ENCODE measurements at regions not wholly inside any gene's neighbourhood (a gene's known extent, or its start where the extent isn't known, plus 50 kb on each side); places are given as distances from the start of the nearest gene placed in this dataset.

DNA sequence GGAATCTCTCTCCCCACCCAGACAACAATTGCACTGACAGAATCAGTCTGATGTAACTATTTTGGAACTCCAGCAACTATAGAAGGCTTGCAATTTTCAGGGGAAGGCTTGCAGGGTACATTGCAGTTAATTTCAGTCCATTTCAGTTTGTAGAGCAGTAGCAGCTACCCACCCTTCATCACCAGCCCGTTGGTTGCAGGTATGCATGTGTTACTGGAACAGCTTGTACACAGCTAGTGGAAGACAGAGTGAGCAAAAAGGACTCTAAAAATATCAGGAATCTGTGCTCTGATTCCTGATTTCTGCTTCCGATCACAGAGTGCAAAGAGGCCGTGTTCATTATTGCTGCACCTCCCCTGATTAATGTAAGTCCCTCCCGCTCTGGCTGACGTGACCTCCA lies 449.0 kb downstream of the NPHP4 start:
- Mint-ChIP-seq H3K36me3 (ENCODE audit: low read depth) (no peaks in the 10 kb centered on the region), H3K4me3 (no peak overlapping the region), H3K27me3 (ENCODE audit: low read depth) (peaks cover 24% of the 10 kb centered on the region), H3K4me1 (ENCODE audit: low read depth) (no peaks in the 10 kb centered on the region), H3K9me3 (no peaks in the 10 kb centered on the region), H3K27ac (no peak overlapping the region)

DNA sequence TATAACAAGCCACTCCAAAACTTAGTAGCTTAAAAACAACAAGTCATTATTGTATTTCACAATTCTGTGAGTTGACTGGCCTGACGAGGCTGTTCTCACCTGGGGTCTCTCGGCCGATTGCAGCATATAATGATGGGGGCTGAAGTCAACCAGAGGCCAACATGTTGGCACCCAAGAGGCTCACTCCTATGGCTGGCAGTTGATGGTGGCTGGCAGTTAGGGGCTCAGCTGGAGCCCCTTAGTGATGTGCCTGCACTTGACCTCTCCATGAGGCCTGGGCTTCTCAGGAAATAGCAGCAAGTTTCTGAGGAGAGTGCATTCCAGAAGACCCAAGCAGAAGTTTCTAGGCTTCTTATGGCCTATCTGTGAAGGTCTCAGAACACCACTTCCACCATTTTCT lies 459.4 kb downstream of the NPHP4 start:
- no peak overlapping the region for H3K4me3 Mint-ChIP-seq
- no peak overlapping the region for H3K27ac Mint-ChIP-seq
- H3K36me3 Mint-ChIP-seq (ENCODE audit: low read depth), result no peaks in the 10 kb centered on the region
- no peaks in the 10 kb centered on the region for H3K9me3 Mint-ChIP-seq
- H3K27me3 Mint-ChIP-seq (ENCODE audit: low read depth), result peaks cover 1% of the 10 kb centered on the region
- H3K4me1 Mint-ChIP-seq (ENCODE audit: low read depth), result no peaks in the 10 kb centered on the region

DNA sequence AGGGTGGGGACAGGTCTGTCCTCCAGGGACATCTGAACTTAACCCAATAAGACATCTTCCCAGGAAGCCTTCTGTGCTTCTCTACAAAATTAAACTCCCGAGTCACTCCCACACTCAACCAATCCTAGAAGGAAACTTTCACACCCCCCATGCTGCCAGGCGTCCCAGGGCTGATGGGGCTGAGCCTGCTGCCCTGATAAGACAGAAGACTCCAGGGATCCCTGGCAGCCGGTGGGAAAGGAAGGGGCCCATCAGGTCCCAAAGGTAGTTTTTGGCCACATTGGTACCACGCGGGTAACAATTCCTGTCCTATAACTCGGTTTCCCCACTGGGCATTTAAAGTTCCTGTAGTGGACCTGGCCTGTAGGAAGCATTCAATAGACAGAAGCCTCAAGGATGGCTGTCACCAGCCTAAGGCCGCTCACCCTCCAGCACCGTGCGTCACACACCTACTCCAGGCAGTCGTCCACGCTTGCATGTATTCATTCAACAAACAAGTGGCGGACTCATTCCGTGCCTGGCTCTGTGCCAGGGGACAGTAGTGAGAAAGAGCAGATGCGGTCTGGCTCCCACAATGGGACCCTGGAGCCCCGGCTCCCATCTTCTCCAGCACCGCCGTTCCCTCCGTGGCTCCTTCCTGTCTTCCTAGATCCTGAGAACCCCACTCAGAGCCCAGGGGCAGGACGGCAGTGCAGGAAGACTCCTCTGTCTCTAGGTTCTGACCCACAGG lies 465.2 kb downstream of the NPHP4 start:
- no peaks in the 10 kb centered on the region for H3K4me1 Mint-ChIP-seq (ENCODE audit: low read depth)
- no peak overlapping the region for H3K4me3 Mint-ChIP-seq
- peaks cover 6% of the 10 kb centered on the region for H3K27me3 Mint-ChIP-seq (ENCODE audit: low read depth)
- H3K9me3 Mint-ChIP-seq, result no peaks in the 10 kb centered on the region
- no peak overlapping the region for H3K27ac Mint-ChIP-seq
- H3K36me3 Mint-ChIP-seq (ENCODE audit: low read depth), result no peaks in the 10 kb centered on the region

DNA sequence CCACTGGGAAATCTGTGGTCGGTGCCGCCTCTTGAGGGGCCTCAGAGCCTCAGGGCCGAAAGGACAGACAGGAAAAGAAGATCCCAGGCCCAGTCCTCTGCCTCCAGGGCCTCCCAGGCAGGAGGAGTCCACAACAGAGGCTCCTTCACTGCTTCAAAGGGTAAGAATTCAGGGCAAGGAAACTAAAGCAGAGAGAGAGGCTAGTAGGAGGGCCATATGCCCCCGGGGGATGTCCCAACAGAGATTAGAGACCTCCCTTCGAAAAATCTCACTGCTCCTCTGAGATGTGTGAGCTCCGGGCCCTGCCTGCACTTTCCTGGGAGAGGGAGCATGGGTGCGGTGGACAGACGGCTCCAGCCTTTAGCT lies 465.9 kb downstream of the NPHP4 start:
- H3K4me3 Mint-ChIP-seq, result no peak overlapping the region
- no peaks in the 10 kb centered on the region for H3K4me1 Mint-ChIP-seq (ENCODE audit: low read depth)
- no peak overlapping the region for H3K27ac Mint-ChIP-seq
- no peaks in the 10 kb centered on the region for H3K36me3 Mint-ChIP-seq (ENCODE audit: low read depth)
- peaks cover 10% of the 10 kb centered on the region for H3K27me3 Mint-ChIP-seq (ENCODE audit: low read depth)
- no peaks in the 10 kb centered on the region for H3K9me3 Mint-ChIP-seq

DNA sequence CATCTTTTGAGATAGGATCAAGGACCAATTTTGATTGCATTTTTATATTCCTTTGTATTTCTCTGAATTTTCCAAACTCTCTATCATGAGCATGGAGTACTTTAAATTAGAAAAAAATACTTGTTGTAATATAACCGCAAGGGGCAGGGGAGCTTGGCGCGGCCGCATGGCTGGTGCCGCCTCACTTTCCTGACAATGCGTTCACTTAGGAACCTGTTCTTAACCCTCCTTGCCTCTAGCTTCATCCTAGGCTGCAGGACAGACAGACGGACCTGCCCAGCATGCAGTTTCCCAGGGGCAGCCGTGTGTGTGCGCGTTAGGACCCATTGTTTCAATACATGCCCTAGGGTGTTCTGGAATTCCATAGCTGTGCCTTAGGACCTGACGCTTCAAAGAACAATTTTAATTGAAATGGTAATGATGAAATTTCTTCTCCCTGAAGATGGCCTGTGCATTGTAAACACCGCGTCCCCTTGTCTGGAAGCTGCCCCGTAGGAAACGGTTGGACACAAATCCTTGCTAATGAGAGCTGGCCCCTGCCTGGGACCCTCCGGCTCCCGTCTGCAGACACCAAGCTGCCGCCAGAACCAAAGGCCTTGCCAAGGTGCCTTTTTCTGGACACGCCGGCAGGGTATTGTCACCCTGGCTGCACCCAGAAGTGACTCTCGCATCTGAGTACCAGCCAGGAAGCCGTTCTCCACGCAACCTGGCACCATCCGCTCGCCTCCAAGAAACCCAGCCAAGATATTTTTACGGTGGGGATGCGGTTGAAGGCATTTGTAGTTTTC lies 466.4 kb downstream of the NPHP4 start:
- Mint-ChIP-seq H3K4me3 (no peak overlapping the region), H3K27me3 (ENCODE audit: low read depth) (peaks cover 13% of the 10 kb centered on the region), H3K4me1 (ENCODE audit: low read depth) (no peaks in the 10 kb centered on the region), H3K9me3 (no peaks in the 10 kb centered on the region), H3K36me3 (ENCODE audit: low read depth) (no peaks in the 10 kb centered on the region), H3K27ac (no peak overlapping the region)

DNA sequence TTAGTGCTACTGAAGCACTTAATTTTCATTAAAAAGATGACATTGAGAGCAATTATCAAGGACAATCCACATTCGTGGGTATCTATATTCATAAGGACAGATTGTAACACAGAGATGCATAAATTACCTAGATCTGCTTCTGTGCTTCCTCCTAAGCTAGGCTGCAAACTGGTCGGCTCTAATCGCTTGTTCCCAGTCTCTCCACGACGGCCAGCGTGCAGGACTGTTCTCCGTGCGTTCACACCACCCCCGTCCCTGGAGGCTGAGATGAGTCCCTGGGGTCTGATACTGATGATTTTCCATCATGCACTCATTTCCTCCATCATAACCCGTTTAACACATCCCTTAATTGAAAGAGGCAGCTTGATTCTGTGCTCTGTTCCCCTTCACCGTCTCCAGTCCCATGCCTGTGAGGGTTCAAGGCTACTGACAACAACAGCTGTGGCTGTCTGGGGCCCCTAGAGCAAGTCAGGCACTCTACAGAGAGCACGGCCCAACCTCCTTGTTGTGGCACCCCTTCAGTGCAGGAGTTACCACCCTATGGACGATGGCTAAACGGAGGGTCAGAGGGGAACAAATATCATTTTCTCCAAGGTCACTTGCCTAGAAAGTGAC lies 469.6 kb downstream of the NPHP4 start:
- no peaks in the 10 kb centered on the region for H3K36me3 Mint-ChIP-seq (ENCODE audit: low read depth)
- no peak overlapping the region for H3K27ac Mint-ChIP-seq
- H3K4me3 Mint-ChIP-seq, result no peak overlapping the region
- no peaks in the 10 kb centered on the region for H3K4me1 Mint-ChIP-seq (ENCODE audit: low read depth)
- peaks cover 13% of the 10 kb centered on the region for H3K27me3 Mint-ChIP-seq (ENCODE audit: low read depth)
- H3K9me3 Mint-ChIP-seq, result no peaks in the 10 kb centered on the region

DNA sequence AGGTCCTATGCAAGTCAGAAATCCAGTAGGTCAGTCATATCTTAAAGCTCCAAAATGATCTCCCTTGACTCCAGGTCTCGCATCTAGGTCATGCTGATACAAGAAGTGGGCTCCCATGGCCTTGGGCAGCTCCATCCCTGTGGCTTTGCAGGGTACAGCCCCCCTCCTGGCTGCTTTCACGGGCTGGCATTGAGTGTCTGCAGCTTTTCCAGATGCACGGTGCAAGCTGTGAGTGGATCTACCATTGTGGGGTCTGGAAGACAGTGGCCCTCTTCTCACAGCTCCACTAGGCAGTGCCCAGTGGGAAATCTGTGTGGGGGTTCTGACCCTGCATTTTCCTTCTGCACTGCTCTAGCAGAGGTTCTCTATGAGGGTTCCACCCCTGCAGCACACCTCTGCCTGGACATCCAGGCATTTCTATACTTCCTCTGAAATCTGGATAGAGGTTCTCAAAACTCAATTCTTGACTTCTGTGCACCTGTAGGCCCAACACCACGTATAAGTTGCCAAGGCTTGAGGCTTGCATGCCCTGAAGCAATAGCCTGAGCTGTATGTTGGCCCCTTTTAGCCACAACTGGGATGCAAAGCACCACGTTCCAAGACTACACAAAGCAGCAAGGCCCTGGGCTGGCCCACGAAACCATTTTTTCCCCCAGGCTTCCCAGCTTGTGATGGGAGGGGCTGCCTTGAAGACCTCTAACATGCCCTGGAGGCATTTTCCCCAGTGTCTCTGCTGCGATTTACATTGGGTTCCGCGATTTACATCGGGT lies 472.7 kb downstream of the NPHP4 start:
- H3K4me3 Mint-ChIP-seq, result no peak overlapping the region
- H3K27me3 Mint-ChIP-seq (ENCODE audit: low read depth), result peaks cover 13% of the 10 kb centered on the region
- H3K9me3 Mint-ChIP-seq, result no peaks in the 10 kb centered on the region
- no peak overlapping the region for H3K27ac Mint-ChIP-seq
- H3K4me1 Mint-ChIP-seq (ENCODE audit: low read depth), result no peaks in the 10 kb centered on the region
- H3K36me3 Mint-ChIP-seq (ENCODE audit: low read depth), result no peaks in the 10 kb centered on the region

DNA sequence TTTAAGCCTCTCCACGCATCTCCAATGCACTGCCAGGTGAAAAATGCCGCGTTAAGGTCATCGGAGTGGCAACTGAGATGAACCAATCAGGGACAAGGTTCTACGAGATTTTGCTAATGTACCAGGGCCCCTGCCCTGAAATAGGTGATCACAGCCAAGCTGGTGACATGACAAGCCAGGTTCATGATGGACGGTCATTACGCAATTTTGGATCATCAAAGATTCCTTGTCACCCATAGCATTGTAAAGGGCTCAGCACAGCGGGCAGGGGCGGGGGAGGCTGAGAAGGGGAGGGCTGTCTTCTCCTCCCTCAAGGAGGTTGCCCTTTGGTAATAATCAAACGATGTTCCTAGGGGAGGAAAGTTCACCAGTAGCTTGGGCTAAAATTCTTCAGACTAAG lies 475.5 kb downstream of the NPHP4 start:
- H3K27me3 Mint-ChIP-seq (ENCODE audit: low read depth), result peaks cover 10% of the 10 kb centered on the region
- H3K27ac Mint-ChIP-seq, result no peak overlapping the region
- H3K9me3 Mint-ChIP-seq, result no peaks in the 10 kb centered on the region
- no peaks in the 10 kb centered on the region for H3K36me3 Mint-ChIP-seq (ENCODE audit: low read depth)
- H3K4me1 Mint-ChIP-seq (ENCODE audit: low read depth), result no peaks in the 10 kb centered on the region
- no peak overlapping the region for H3K4me3 Mint-ChIP-seq

DNA sequence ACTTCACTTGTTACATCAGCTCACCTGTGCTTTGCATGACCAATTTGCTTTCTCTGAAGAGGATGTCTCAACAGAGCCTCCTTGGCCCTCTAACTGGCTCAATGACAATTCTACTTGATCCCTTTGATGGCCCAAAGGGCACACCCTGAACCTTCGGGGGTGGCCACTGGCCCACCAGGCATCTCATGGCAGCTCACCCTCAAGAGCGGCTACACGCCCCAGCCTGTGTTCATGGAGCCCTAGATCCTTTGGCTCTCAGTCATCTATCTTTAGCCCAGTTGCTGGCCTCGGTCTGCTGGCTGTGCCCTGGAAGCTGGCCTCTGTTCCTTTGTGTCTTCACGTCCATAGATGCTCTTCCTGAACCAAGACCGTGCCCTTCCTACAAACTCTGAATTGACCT lies 476.7 kb downstream of the NPHP4 start:
- Mint-ChIP-seq H3K27ac (no peak overlapping the region), H3K4me1 (ENCODE audit: low read depth) (no peaks in the 10 kb centered on the region), H3K4me3 (no peak overlapping the region), H3K36me3 (ENCODE audit: low read depth) (no peaks in the 10 kb centered on the region), H3K9me3 (no peaks in the 10 kb centered on the region), H3K27me3 (ENCODE audit: low read depth) (peaks cover 12% of the 10 kb centered on the region)

DNA sequence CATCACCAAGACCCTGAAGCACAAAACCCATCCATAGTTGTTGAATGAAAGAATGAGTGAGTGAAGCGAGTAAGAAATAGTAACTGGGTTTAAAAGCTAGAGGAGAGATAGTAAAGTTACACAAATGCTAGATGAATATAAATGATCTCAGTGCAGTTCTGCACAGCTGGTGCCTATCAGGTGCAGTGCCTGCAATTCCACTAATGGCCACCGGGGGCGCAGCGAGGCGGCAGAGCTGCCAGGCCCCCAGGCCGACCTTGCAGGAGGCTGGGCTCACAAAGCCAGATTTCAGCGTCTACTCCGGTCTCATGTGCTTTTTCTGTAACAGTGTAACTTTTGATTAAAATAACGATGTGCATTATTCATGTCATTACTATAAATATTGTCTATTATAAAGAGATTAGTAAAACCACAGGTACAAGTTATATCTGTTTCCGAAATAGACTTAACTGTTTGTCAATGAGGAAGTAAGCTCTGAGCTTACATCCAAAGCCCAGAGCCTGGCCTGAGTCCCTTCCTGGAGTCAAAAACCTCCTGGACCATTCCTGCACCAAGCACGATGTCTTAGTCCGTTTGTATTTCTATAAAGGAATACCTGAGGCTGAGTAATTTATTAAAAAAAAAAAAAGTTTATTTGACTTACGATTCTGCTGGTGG lies 477.6 kb downstream of the NPHP4 start:
- peaks cover 12% of the 10 kb centered on the region for H3K27me3 Mint-ChIP-seq (ENCODE audit: low read depth)
- H3K36me3 Mint-ChIP-seq (ENCODE audit: low read depth), result no peaks in the 10 kb centered on the region
- H3K27ac Mint-ChIP-seq, result no peak overlapping the region
- no peaks in the 10 kb centered on the region for H3K9me3 Mint-ChIP-seq
- H3K4me3 Mint-ChIP-seq, result no peak overlapping the region
- H3K4me1 Mint-ChIP-seq (ENCODE audit: low read depth), result no peaks in the 10 kb centered on the region

DNA sequence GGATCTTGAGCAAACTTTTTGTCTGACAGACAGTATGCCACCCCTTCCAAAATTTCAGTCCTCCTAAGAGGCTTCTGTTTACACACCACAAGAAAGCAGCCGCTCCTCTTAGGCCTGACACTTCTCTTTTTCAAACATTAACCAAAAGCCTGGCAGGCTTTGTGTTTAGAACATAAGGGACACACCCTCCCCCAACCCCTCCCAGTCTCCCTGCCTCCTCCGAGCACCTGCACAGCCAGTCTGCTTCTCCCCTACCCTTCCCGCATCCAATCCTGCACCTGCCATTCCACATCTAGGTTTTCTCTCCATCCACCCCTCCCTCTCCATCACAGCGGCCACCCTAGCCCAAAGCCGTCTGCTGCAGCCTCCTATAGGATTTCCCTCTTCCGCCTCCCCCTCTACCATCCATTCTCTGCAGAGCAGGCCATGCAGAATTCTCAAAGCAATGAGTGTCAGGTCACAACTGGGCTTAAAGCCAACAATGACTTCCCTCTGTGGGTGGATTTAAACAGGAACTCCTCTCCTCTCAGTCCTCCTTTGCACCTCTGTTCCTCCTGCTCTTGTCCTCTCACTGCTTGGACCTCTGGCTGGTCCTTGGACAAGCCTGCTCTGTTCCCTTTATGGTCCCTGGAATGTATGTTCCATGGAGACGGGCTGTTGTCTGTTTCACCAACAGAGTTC lies 478.2 kb downstream of the NPHP4 start:
- no peaks in the 10 kb centered on the region for H3K9me3 Mint-ChIP-seq
- peaks cover 12% of the 10 kb centered on the region for H3K27me3 Mint-ChIP-seq (ENCODE audit: low read depth)
- H3K4me3 Mint-ChIP-seq, result no peak overlapping the region
- no peaks in the 10 kb centered on the region for H3K4me1 Mint-ChIP-seq (ENCODE audit: low read depth)
- H3K27ac Mint-ChIP-seq, result no peak overlapping the region
- no peaks in the 10 kb centered on the region for H3K36me3 Mint-ChIP-seq (ENCODE audit: low read depth)

DNA sequence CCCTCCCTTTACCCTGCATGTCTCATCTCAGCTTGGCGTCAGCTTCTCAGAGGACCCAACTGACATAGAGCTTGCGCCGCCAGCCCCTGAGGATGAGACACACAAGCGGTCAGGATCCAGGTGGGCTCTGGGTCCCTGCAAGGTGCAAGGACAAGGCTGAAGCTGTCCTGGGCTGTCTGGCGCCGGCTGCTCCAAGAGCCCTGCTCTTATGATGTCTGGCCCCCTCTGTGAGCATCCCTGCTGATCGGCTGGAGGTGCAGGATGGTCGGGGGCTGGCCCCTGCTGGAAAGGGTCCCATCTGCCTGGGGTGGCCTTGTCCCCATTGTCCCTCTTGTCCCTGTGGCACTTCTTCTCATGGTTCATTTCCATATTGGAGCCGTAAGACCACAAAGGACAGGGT lies 479.0 kb downstream of the NPHP4 start:
- H3K36me3 Mint-ChIP-seq (ENCODE audit: low read depth), result no peaks in the 10 kb centered on the region
- no peak overlapping the region for H3K27ac Mint-ChIP-seq
- no peaks in the 10 kb centered on the region for H3K4me1 Mint-ChIP-seq (ENCODE audit: low read depth)
- H3K27me3 Mint-ChIP-seq (ENCODE audit: low read depth), result peaks cover 12% of the 10 kb centered on the region
- no peaks in the 10 kb centered on the region for H3K9me3 Mint-ChIP-seq
- H3K4me3 Mint-ChIP-seq, result no peak overlapping the region

DNA sequence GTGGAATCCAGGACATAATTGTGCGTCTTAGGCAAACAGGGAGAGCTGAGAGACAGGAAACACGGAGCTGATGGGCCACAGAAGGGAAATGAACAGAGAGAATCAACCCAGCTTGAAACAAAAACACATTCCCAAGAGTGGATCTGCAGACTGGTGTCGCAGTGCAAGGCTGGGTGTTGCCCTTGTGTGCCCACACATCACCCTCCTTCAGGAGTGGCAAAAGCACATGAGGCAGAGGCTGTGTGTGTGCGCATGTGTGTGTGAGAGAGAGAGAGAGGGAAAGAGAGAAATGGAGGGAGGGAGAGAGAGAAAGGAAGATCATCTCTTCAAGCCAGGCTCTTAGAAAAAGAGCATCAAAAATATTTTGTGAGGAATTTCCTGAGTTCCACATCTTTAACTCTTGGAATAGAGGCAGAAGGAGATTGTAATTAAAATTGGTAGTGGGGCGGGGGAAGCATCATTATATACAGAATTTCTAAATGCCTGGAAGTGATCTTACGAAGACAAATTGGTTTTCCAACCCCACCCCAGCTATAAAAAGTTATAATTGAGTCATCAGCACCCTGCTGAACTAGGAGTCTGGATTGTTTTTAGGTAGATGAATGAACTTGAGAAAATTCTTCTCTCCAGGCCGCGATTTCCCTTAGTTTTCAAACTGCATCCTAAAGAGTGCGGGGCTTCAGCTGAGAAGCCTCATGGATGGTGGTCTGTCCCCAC lies 480.7 kb downstream of the NPHP4 start:
- Mint-ChIP-seq H3K4me1 (ENCODE audit: low read depth) (no peaks in the 10 kb centered on the region), H3K36me3 (ENCODE audit: low read depth) (no peaks in the 10 kb centered on the region), H3K4me3 (no peak overlapping the region), H3K27me3 (ENCODE audit: low read depth) (peaks cover 12% of the 10 kb centered on the region), H3K9me3 (no peaks in the 10 kb centered on the region), H3K27ac (no peak overlapping the region)

All from T-helper 1 cell treated with Interleukin-12 subunit alpha and Interleukin-12 subunit beta and Interleukin-4 antibody, amounts not matched to agents 30 μg/mL and 1 μg/mL, for 36 hours (primary cell).